Adrenal gland (tissue), 9 donors: ENCODE measurements at regions not wholly inside any gene's neighbourhood (a gene's known extent, or its start where the extent isn't known, plus 50 kb on each side); places are given as distances from the start of the nearest gene placed in this dataset.

ENCODE experiments used
- DNase-seq, 7 donors: peaks; one replicate each; pipeline ENCODE4 v3.0.0-alpha.2; 2019 to 2020
- H3K27ac ChIP-seq, 5 donors: fragments of 200-600 bp; sonication (generic) in 4 of 5; 1 replicate in 3 of 5; 2 replicates in 2 of 5; pipeline versions ENCODE4 v1.5.1 to v1.8.0; 2016 to 2020; ENCODE audit warnings: mild to moderate bottlenecking in 1 of 5
- H3K27me3 ChIP-seq: fragments of 200-600 bp; 2 replicates; pipeline ENCODE4 v1.8.0; 2021
- H3K36me3 ChIP-seq, 2 donors: fragments of 200-600 bp; replicated peaks in 1 of 2; 1 replicate in 1 of 2; 2 replicates in 1 of 2; pipeline versions ENCODE4 v1.5.1 to v1.8.0; 2018 to 2022
- H3K4me1 ChIP-seq, 2 donors: fragments of 200-600 bp; replicated peaks in 1 of 2; 1 replicate in 1 of 2; 2 replicates in 1 of 2; pipeline versions ENCODE4 v1.5.1 to v1.8.0; 2018 to 2021
- H3K4me3 ChIP-seq, 4 donors: fragments of 200-600 bp; sonication (generic) in 3 of 4; one replicate each; pipeline ENCODE4 v1.5.1; 2016 to 2018
- H3K9me3 ChIP-seq, 3 donors: fragments of 200-600 bp; sonication (generic) in 1 of 3; replicated peaks in 1 of 3; 1 replicate in 2 of 3; 2 replicates in 1 of 3; pipeline versions ENCODE4 v1.5.1 to v1.8.0; 2016 to 2021
- POLR2A ChIP-seq, 2 donors: fragments of 450-650 bp; IDR thresholded peaks; one replicate each; pipeline ENCODE4 v1.6.1; 2017; ENCODE audit warnings: antibody characterized with exemption in 2 of 2, mild to moderate bottlenecking in 2 of 2, moderate library complexity in 1 of 2
- WGBS, 4 donors: extraction: QIAGEN DNeasy Blood & Tissue Kit in 2 of 4; methylation state at CpG; one replicate each; pipeline versions ENCODE4 v1.1.5 to v1.1.7; 2013 to 2017; 5-methylcytosine and 5-hydroxymethylcytosine counted together
- intact Hi-C, 2 donors: fragments of 100-400 bp; cut with DNase I; formaldehyde crosslinking; loops; one replicate each; pipeline versions ENCODE4 v1.14.1 to v1.15.0; 2022 to 2023
- TF ChIP-seq, protein P1 (sequence below), 6 experiments: fragments of 450-650 bp in 4 of 6; fragments of 200-600 bp in 2 of 6; sonication (generic) in 1 of 6; IDR thresholded peaks; 1 replicate in 5 of 6; 2 replicates in 1 of 6; pipeline versions ENCODE4 v1.5.1 to v1.8.0; 2016 to 2021; ENCODE audit warnings: antibody characterized with exemption in 6 of 6, mild to moderate bottlenecking in 2 of 6, moderate library complexity in 1 of 6
- donor health status: healthy with polysubstance abuse.
- donor health status: Bipolar disorder and iron deficiency.
- donor health status: DM: yes; HTN: yes; CAD: no.
- donor health status: DM: no; HTN: no; CAD: no.
- donor health status: DM: no; HTN: no; CAD: no.

- Histone ChIP-seq H3K4me1 (peaks cover 4 to 9% of the 10 kb centered on the region in 2 donors), H3K27me3 (peaks cover 47% of the 10 kb centered on the region), H3K27ac (no peak overlapping the region), H3K9me3 (no peaks in the 10 kb centered on the region), H3K4me3 (peak overlapping the region in 1 of 4 donors; percentile 29), H3K36me3 (no peaks in the 10 kb centered on the region)
- TF ChIP-seq, protein P1, sequence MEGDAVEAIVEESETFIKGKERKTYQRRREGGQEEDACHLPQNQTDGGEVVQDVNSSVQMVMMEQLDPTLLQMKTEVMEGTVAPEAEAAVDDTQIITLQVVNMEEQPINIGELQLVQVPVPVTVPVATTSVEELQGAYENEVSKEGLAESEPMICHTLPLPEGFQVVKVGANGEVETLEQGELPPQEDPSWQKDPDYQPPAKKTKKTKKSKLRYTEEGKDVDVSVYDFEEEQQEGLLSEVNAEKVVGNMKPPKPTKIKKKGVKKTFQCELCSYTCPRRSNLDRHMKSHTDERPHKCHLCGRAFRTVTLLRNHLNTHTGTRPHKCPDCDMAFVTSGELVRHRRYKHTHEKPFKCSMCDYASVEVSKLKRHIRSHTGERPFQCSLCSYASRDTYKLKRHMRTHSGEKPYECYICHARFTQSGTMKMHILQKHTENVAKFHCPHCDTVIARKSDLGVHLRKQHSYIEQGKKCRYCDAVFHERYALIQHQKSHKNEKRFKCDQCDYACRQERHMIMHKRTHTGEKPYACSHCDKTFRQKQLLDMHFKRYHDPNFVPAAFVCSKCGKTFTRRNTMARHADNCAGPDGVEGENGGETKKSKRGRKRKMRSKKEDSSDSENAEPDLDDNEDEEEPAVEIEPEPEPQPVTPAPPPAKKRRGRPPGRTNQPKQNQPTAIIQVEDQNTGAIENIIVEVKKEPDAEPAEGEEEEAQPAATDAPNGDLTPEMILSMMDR (IDR thresholded peaks at IDR 0.05), result no peak
- no peak for TF ChIP-seq POLR2A (IDR thresholded peaks at IDR 0.05)
- 0 to 7% (median 2%) methylated on average over 25 to 89 of the region's 89 CpGs for WGBS, 4 donors
- DNase-seq, result peak in 3 of 7 donors; percentile 9 to 24 (median 16)
- intact Hi-C loops, result loop anchor here (5.0 kb wide), 3 partner anchors 163 to 188 kb away; partner anchors contain the start of gene LINGO1 (in 1 of the 2)
These were observed 187.4 kb upstream of the LINGO1 start for GRCh38 chr15:77819851-77820728.

GRCh38 chr15:77819048-77819850, 186.5 kb upstream of the LINGO1 start:
- Histone ChIP-seq H3K9me3 (no peaks in the 10 kb centered on the region), H3K36me3 (no peaks in the 10 kb centered on the region), H3K4me1 (peaks cover 4 to 9% of the 10 kb centered on the region in 2 donors), H3K4me3 (peak overlapping the region in 1 of 4 donors; percentile 19), H3K27me3 (peaks cover 47% of the 10 kb centered on the region), H3K27ac (no peak overlapping the region)
- no peak for DNase-seq
- intact Hi-C loops, result no loop called here
- TF ChIP-seq, protein P1 (IDR thresholded peaks at IDR 0.05), result no peak
- no peak for TF ChIP-seq POLR2A (IDR thresholded peaks at IDR 0.05)
- 0 to 1% methylated on average over 107 to 120 of the region's 120 CpGs; no CpG with 5 or more reads in 2 of the 4 donors for WGBS, 4 donors

GRCh38 chr15:77818484-77819047, 185.9 kb upstream of the LINGO1 start:
- Histone ChIP-seq H3K4me1 (peaks cover 4 to 9% of the 10 kb centered on the region in 2 donors), H3K36me3 (no peaks in the 10 kb centered on the region), H3K4me3 (peak overlapping the region in 1 of 4 donors; percentile 19), H3K27me3 (peaks cover 47% of the 10 kb centered on the region), H3K9me3 (no peaks in the 10 kb centered on the region), H3K27ac (no peak overlapping the region)
- no peak for DNase-seq
- no peak for TF ChIP-seq POLR2A (IDR thresholded peaks at IDR 0.05)
- TF ChIP-seq, protein P1 (IDR thresholded peaks at IDR 0.05), result no peak
- intact Hi-C loops, result no loop called here
- WGBS, 4 donors, result 15 to 67% (median 19%) methylated on average over 2 to 50 of the region's 50 CpGs

GRCh38 chr15:77817434-77817833, 184.7 kb upstream of the LINGO1 start:
- Histone ChIP-seq H3K36me3 (no peaks in the 10 kb centered on the region), H3K27me3 (peaks cover 47% of the 10 kb centered on the region), H3K4me3 (no peak overlapping the region), H3K4me1 (peaks cover 4 to 9% of the 10 kb centered on the region in 2 donors), H3K9me3 (no peaks in the 10 kb centered on the region), H3K27ac (no peak overlapping the region)
- WGBS, 4 donors, result 84 to 89% (median 87%) methylated on average over 4 to 9 of the region's 9 CpGs
- intact Hi-C loops, result no loop called here
- TF ChIP-seq, protein P1 (IDR thresholded peaks at IDR 0.05), result no peak
- DNase-seq, result no peak
